ENCODE measurements at regions not wholly inside any gene's neighbourhood (a gene's known extent, or its start where the extent isn't known, plus 50 kb on each side); places are given as distances from the start of the nearest gene placed in this dataset.

DNA sequence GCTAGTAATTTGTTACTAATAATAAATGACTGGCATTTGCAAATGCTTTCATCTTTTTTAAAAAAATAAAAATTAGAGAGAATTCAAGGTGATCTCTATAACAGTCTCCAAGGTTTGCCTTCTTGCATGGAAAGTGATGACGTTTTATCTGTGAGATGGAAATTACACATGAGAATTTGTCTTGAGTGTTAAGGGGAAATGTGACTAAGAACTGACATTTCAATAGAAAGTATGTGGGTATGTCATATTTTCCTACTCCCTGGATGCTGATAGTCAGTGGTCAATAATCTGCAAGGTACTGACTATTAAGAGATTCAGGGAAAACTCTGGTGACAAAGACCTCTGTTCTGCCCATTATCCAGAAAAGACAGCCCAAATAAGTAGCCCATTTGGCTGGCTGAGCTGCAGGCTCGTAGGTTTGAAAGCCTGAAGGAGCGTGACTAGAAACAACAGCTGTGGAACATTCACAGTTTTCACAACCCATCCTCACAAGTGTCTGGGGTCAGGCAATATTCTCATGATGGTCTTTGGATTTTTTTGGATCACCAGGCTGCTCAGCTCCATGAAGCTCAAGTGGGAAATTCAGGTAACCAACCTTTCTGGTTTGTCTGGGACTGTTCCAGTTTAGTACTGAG, 49.7 kb upstream of the WSCD1 start:
- no peak overlapping the region for H3K4me3 ChIP-seq (ENCODE audit: low read length)
- H3K9ac ChIP-seq (ENCODE audit: low read length): no peak overlapping the region
- no peaks in the 10 kb centered on the region for H4K20me1 ChIP-seq (ENCODE audit: insufficient read depth, low read length)
- H3K4me1 ChIP-seq (ENCODE audit: low read length): no peaks in the 10 kb centered on the region
- H3K27ac ChIP-seq (ENCODE audit: low read length): no peak overlapping the region
- no peak for DNase-seq
- H3K36me3 ChIP-seq (replicated peaks; ENCODE audit: insufficient read depth, low read length): no peaks in the 10 kb centered on the region
- no peak overlapping the region for H2AFZ ChIP-seq (ENCODE audit: low read length)
- no peak overlapping the region for H3K4me2 ChIP-seq (ENCODE audit: low read depth, low read length)
- TF ChIP-seq EZH2phosphoT487 (IDR thresholded peaks at IDR 0.05; ENCODE audit: low read length) (no peak), EZH2 (optimal IDR thresholded peaks at IDR 0.05; ENCODE audit: low read depth, low read length) (no peak)
- TF ChIP-seq, protein P1, sequence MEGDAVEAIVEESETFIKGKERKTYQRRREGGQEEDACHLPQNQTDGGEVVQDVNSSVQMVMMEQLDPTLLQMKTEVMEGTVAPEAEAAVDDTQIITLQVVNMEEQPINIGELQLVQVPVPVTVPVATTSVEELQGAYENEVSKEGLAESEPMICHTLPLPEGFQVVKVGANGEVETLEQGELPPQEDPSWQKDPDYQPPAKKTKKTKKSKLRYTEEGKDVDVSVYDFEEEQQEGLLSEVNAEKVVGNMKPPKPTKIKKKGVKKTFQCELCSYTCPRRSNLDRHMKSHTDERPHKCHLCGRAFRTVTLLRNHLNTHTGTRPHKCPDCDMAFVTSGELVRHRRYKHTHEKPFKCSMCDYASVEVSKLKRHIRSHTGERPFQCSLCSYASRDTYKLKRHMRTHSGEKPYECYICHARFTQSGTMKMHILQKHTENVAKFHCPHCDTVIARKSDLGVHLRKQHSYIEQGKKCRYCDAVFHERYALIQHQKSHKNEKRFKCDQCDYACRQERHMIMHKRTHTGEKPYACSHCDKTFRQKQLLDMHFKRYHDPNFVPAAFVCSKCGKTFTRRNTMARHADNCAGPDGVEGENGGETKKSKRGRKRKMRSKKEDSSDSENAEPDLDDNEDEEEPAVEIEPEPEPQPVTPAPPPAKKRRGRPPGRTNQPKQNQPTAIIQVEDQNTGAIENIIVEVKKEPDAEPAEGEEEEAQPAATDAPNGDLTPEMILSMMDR (IDR thresholded peaks at IDR 0.05; ENCODE audit: low read length): no peak
- H3K79me2 ChIP-seq (ENCODE audit: low read length): no peaks in the 10 kb centered on the region
- H3K9me3 ChIP-seq (replicated peaks; ENCODE audit: insufficient read depth, low read length): no peaks in the 10 kb centered on the region
- no peaks in the 10 kb centered on the region for H3K27me3 ChIP-seq (replicated peaks; ENCODE audit: insufficient read depth, low read length)
- H3F3A ChIP-seq (ENCODE audit: insufficient read depth, low read length): no peaks in the 10 kb centered on the region
- H3K9me2 ChIP-seq (replicated peaks; ENCODE audit: insufficient read depth, low read length): no peaks in the 10 kb centered on the region
